PC-3 (cell line): ENCODE measurements at regions not wholly inside any gene's neighbourhood (a gene's known extent, or its start where the extent isn't known, plus 50 kb on each side); places are given as distances from the start of the nearest gene placed in this dataset.

Experiments used
- ATAC-seq: fragments of 200-7000 bp; cut with Tn5 transposase; 2 replicates; pipeline ENCODE4 v1.9.1; 2020; ENCODE audit warnings: mild to moderate bottlenecking, moderate library complexity
- BruUV-seq: library from RNA; stranded (reverse); fragments of 400-500 nt; replicated peaks from 2 replicates; lab custom pipeline; 2021; lab: Mats Ljungman, UMichigan
- CTCF ChIA-PET: fragments of 300-600 bp; sonication (Branson Sonifier 250); formaldehyde crosslinking; loops from one replicate; lab custom pipeline; 2022; ENCODE audit warnings: antibody characterized with exemption; lab: Charles Lee
- POLR2A ChIA-PET: fragments of 300-600 bp; sonication (Branson Sonifier 250); formaldehyde crosslinking; loops from one replicate; lab custom pipeline; 2022; ENCODE audit warnings: antibody characterized with exemption; ENCODE audit not compliant: unreplicated experiment; lab: Charles Lee
- DNase-seq: peaks from one replicate; pipeline ENCODE4 v3.0.0-alpha.2; 2015
- H2AFZ ChIP-seq: fragments of 300-600 bp; sonication (generic); 2 replicates; pipeline ENCODE4 v1.6.0; 2016; ENCODE audit warnings: antibody characterized with exemption, low read length
- H3F3A ChIP-seq: fragments of 300-600 bp; sonication (generic); one replicate; pipeline ENCODE4 v1.6.0; 2017; ENCODE audit warnings: antibody characterized with exemption, low read length, control low read depth, mild to moderate bottlenecking; ENCODE audit not compliant: unreplicated experiment
- H3K27ac ChIP-seq: fragments of 300-600 bp; sonication (generic); 2 replicates; pipeline ENCODE4 v1.5.1; 2016; ENCODE audit warnings: mild to moderate bottlenecking, low read length
- H3K27me3 ChIP-seq: fragments of 300-600 bp; sonication (generic); 2 replicates; pipeline ENCODE4 v1.6.1; 2016; ENCODE audit warnings: low read length, mixed read lengths
- H3K36me3 ChIP-seq: fragments of 300-600 bp; sonication (generic); 2 replicates; pipeline ENCODE4 v1.6.1; 2016; ENCODE audit warnings: low read depth, mixed run types, low read length, mixed read lengths
- H3K4me1 ChIP-seq: fragments of 300-600 bp; sonication (generic); 2 replicates; pipeline ENCODE4 v1.5.1; 2016; ENCODE audit warnings: low read length; ENCODE audit not compliant: insufficient read depth
- H3K4me2 ChIP-seq: fragments of 300-600 bp; sonication (generic); 2 replicates; pipeline ENCODE4 v1.6.0; 2016; ENCODE audit warnings: low read length
- H3K4me3 ChIP-seq: fragments of 300-600 bp; sonication (generic); 2 replicates; pipeline ENCODE4 v1.5.1; 2016; ENCODE audit warnings: mild to moderate bottlenecking, low read length, mixed read lengths
- H3K79me2 ChIP-seq: fragments of 300-600 bp; sonication (generic); 2 replicates; pipeline ENCODE4 v1.6.1; 2017; ENCODE audit warnings: low read length, mixed read lengths
- H3K9ac ChIP-seq: fragments of 300-600 bp; sonication (generic); 2 replicates; pipeline ENCODE4 v1.6.0; 2016; ENCODE audit warnings: mild to moderate bottlenecking, low read length
- H3K9me2 ChIP-seq: fragments of 300-600 bp; sonication (generic); replicated peaks from 2 replicates; pipeline ENCODE4 v1.6.1; 2016; ENCODE audit warnings: mixed run types, low read length, mixed read lengths
- H3K9me3 ChIP-seq: fragments of 300-600 bp; sonication (generic); 2 replicates; pipeline ENCODE4 v1.6.1; 2016; ENCODE audit warnings: low read length, mixed read lengths
- H4K20me1 ChIP-seq: fragments of 300-600 bp; sonication (generic); 2 replicates; pipeline ENCODE4 v1.6.1; 2016; ENCODE audit warnings: low read length, mixed read lengths
- CTCF ChIP-seq: fragments of 300-600 bp; sonication (generic); conservative IDR thresholded peaks from 2 replicates; pipeline ENCODE4 v1.5.1; 2017; ENCODE audit warnings: antibody characterized with exemption, low read depth, mild to moderate bottlenecking, low read length
- EZH2 ChIP-seq: fragments of 300-600 bp; sonication (generic); IDR thresholded peaks from one replicate; pipeline ENCODE4 v1.6.1; 2017; ENCODE audit warnings: antibody characterized with exemption, mild to moderate bottlenecking, low read length; ENCODE audit not compliant: unreplicated experiment
- EZH2phosphoT487 ChIP-seq: fragments of 300-600 bp; sonication (generic); IDR thresholded peaks from 2 replicates; pipeline ENCODE4 v1.6.1; 2018; ENCODE audit warnings: mild to moderate bottlenecking, antibody characterized with exemption, low read length, borderline replicate concordance
- intact Hi-C: fragments of 100-400 bp; cut with micrococcal nuclease; formaldehyde crosslinking; loops from 2 replicates; pipeline ENCODE4 v1.9.0; 2023

- POLR2A ChIA-PET, result interaction anchor here (0.7 kb wide), 1 partner anchor 324 kb away, joined by 5 read pairs; no protein-coding TSS in a partner anchor
- no peaks in the 10 kb centered on the region for H3K79me2 ChIP-seq
- ATAC-seq (no peak), DNase-seq (no peak)
- CTCF ChIA-PET, result no interaction called here
- BruUV-seq, result no TSS peak
- intact Hi-C loops, result no loop called here
- no peak overlapping the region for H3K27ac ChIP-seq
- no peak overlapping the region for H3K4me2 ChIP-seq
- H3K4me1 ChIP-seq, result peaks cover 14% of the 10 kb centered on the region
- H3K9me3 ChIP-seq, result no peaks in the 10 kb centered on the region
- no peaks in the 10 kb centered on the region for H3F3A ChIP-seq
- no peaks in the 10 kb centered on the region for H3K36me3 ChIP-seq
- no peak overlapping the region for H3K9ac ChIP-seq
- H3K4me3 ChIP-seq, result no peak overlapping the region
- no peak overlapping the region for H2AFZ ChIP-seq
- no peaks in the 10 kb centered on the region for H3K9me2 ChIP-seq
- H3K27me3 ChIP-seq, result no peaks in the 10 kb centered on the region
- H4K20me1 ChIP-seq, result no peaks in the 10 kb centered on the region
- TF ChIP-seq EZH2 (no peak), EZH2phosphoT487 (no peak), CTCF (no peak)
These were observed 94.0 kb upstream of the TMEM45B start for GRCh38 chr11:129721685-129722084.

GRCh38 chr11:129722529-129722928, 93.1 kb upstream of the TMEM45B start:
- no peaks in the 10 kb centered on the region for H3K79me2 ChIP-seq
- H3K4me2 ChIP-seq, result no peak overlapping the region
- no peak overlapping the region for H2AFZ ChIP-seq
- no peaks in the 10 kb centered on the region for H3K9me2 ChIP-seq
- no peak for DNase-seq
- H3K4me1 ChIP-seq, result peaks cover 14% of the 10 kb centered on the region
- no peaks in the 10 kb centered on the region for H4K20me1 ChIP-seq
- ChIA-PET CTCF (no interaction called here), POLR2A (no interaction called here)
- no peak overlapping the region for H3K4me3 ChIP-seq
- no peaks in the 10 kb centered on the region for H3K36me3 ChIP-seq
- H3K9me3 ChIP-seq, result no peaks in the 10 kb centered on the region
- no peak for ATAC-seq
- no peak overlapping the region for H3K27ac ChIP-seq
- H3K27me3 ChIP-seq, result no peaks in the 10 kb centered on the region
- no peaks in the 10 kb centered on the region for H3F3A ChIP-seq
- intact Hi-C loops, result no loop called here
- TF ChIP-seq EZH2 (no peak), CTCF (no peak), EZH2phosphoT487 (no peak)
- H3K9ac ChIP-seq, result no peak overlapping the region
- BruUV-seq, result no TSS peak

- TF ChIP-seq CTCF, result no peak
- no peak for TF ChIP-seq EZH2
- no peak for TF ChIP-seq EZH2phosphoT487
- Histone ChIP-seq H3K9me2 (no peaks in the 10 kb centered on the region), H3K9me3 (no peaks in the 10 kb centered on the region), H3K27me3 (no peaks in the 10 kb centered on the region), H2AFZ (no peak overlapping the region), H3K4me2 (no peak overlapping the region), H3K9ac (no peak overlapping the region), H3K36me3 (no peaks in the 10 kb centered on the region), H3K79me2 (no peaks in the 10 kb centered on the region), H3F3A (no peaks in the 10 kb centered on the region), H3K27ac (no peak overlapping the region), H4K20me1 (no peaks in the 10 kb centered on the region), H3K4me3 (no peak overlapping the region), H3K4me1 (peaks cover 14% of the 10 kb centered on the region)
- CTCF ChIA-PET, result no interaction called here
- no peak for ATAC-seq
- intact Hi-C loops, result no loop called here
- no TSS peak for BruUV-seq
- POLR2A ChIA-PET, result no interaction called here
- no peak for DNase-seq
These were observed 92.4 kb upstream of the TMEM45B start for GRCh38 chr11:129723146-129723760.
